Naive B cell (primary cell): ENCODE measurements at regions not wholly inside any gene's neighbourhood (a gene's known extent, or its start where the extent isn't known, plus 50 kb on each side); places are given as distances from the start of the nearest gene placed in this dataset.
A peak's percentile ranks its signal among the peaks of the same experiment; 100 is the strongest.

ENCODE experiments used
- ATAC-seq, 2 donors: fragments of 150-1000 bp; cut with Tn5 transposase; 2 replicates each; pipeline ENCODE4 v1.10.0; 2021; ENCODE audit warnings: low read depth in 2 of 2, mild to moderate bottlenecking in 2 of 2, moderate library complexity in 2 of 2
- DNase-seq: peaks from one replicate; pipeline ENCODE4 v3.0.0; 2022
- H3K27ac Mint-ChIP-seq, 6 donors: one replicate each; pipeline ENCODE4 v1.8.0; 2020 to 2022; ENCODE audit warnings: mild to moderate bottlenecking in 6 of 6, mixed read lengths in 6 of 6, moderate library complexity in 5 of 6, inconsistent platforms in 2 of 6
- H3K27me3 Mint-ChIP-seq, 3 donors: one replicate each; pipeline ENCODE4 v1.8.0; 2021 to 2022; ENCODE audit warnings: mixed read lengths in 3 of 3, mild to moderate bottlenecking in 1 of 3
- H3K36me3 Mint-ChIP-seq, 2 donors: one replicate each; pipeline ENCODE4 v1.8.0; 2020 to 2022; ENCODE audit warnings: mixed read lengths in 2 of 2, inconsistent platforms in 1 of 2, mild to moderate bottlenecking in 1 of 2
- H3K4me1 Mint-ChIP-seq, 3 donors: one replicate each; pipeline ENCODE4 v1.8.0; 2020 to 2022; ENCODE audit warnings: mixed read lengths in 3 of 3, inconsistent platforms in 1 of 3, mild to moderate bottlenecking in 1 of 3, moderate library complexity in 1 of 3
- H3K4me3 Mint-ChIP-seq, 8 donors: one replicate each; pipeline ENCODE4 v1.8.0; 2020 to 2022; ENCODE audit warnings: mild to moderate bottlenecking in 8 of 8, mixed read lengths in 8 of 8, moderate library complexity in 8 of 8, inconsistent platforms in 2 of 8
- H3K9me3 Mint-ChIP-seq, 7 donors: one replicate each; pipeline ENCODE4 v1.8.0; 2020 to 2022; ENCODE audit warnings: mixed read lengths in 7 of 7, mild to moderate bottlenecking in 5 of 7, inconsistent platforms in 2 of 7, moderate library complexity in 1 of 7

GRCh38 chr2:136062066-136062837 is 55.7 kb downstream of the CXCR4 start:
- DNase-seq (no peak), ATAC-seq (no peak)
- H3K27me3 Mint-ChIP-seq, result peaks cover 0 to 13% (median 0%) of the 10 kb centered on the region in 3 donors
- H3K27ac Mint-ChIP-seq, result peak overlapping the region in 3 of 6 donors; percentile 16 to 72 (median 39)
- H3K36me3 Mint-ChIP-seq, result peaks cover 0 to 9% of the 10 kb centered on the region in 2 donors
- no peak overlapping the region for H3K4me3 Mint-ChIP-seq
- H3K4me1 Mint-ChIP-seq, result peaks cover 31 to 44% (median 37%) of the 10 kb centered on the region in 3 donors
- H3K9me3 Mint-ChIP-seq, result peaks cover 0 to 8% (median 2%) of the 10 kb centered on the region in 7 donors

- peak overlapping the region in 1 of 6 donors; percentile 9 for H3K27ac Mint-ChIP-seq
- H3K9me3 Mint-ChIP-seq, result peaks cover 0 to 8% (median 2%) of the 10 kb centered on the region in 7 donors
- H3K4me3 Mint-ChIP-seq, result no peak overlapping the region
- peaks cover 0 to 6% (median 0%) of the 10 kb centered on the region in 3 donors for H3K27me3 Mint-ChIP-seq
- ATAC-seq (no peak), DNase-seq (no peak)
- H3K4me1 Mint-ChIP-seq, result peaks cover 49 to 61% (median 49%) of the 10 kb centered on the region in 3 donors
- H3K36me3 Mint-ChIP-seq, result peaks cover 0 to 9% of the 10 kb centered on the region in 2 donors
Measured at GRCh38 chr2:136060416-136060815, 57.5 kb downstream of the CXCR4 start.

- peaks cover 0 to 9% of the 10 kb centered on the region in 2 donors for H3K36me3 Mint-ChIP-seq
- peak overlapping the region in 2 of 8 donors; percentile 46 to 58 for H3K4me3 Mint-ChIP-seq
Measured at GRCh38 chr2:136059036-136059472, 58.9 kb downstream of the CXCR4 start.

GRCh38 chr2:136058262-136058661 is 59.7 kb downstream of the CXCR4 start:
- Mint-ChIP-seq H3K4me1 (peaks cover 49 to 62% (median 49%) of the 10 kb centered on the region in 3 donors), H3K27me3 (no peaks in the 10 kb centered on the region), H3K36me3 (peaks cover 0 to 9% of the 10 kb centered on the region in 2 donors), H3K9me3 (peaks cover 0 to 8% (median 0%) of the 10 kb centered on the region in 7 donors), H3K27ac (peak overlapping the region in 1 of 6 donors; percentile 2), H3K4me3 (no peak overlapping the region)
- no peak for ATAC-seq
- DNase-seq, result no peak

More at GRCh38 chr2:136059036-136059472, 58.9 kb downstream of the CXCR4 start:
- Mint-ChIP-seq H3K27ac (peak overlapping the region in 3 of 6 donors; percentile 68 to 95 (median 69)), H3K27me3 (peaks cover 0 to 2% (median 0%) of the 10 kb centered on the region in 3 donors), H3K4me1 (peaks cover 54 to 65% (median 57%) of the 10 kb centered on the region in 3 donors), H3K9me3 (peaks cover 0 to 8% (median 2%) of the 10 kb centered on the region in 7 donors)
- ATAC-seq (peak; percentile 76 to 79), DNase-seq (no peak)

- Mint-ChIP-seq H3K27me3 (no peaks in the 10 kb centered on the region), H3K27ac (peak overlapping the region in 4 of 6 donors; percentile 12 to 76 (median 48)), H3K36me3 (peaks cover 0 to 9% of the 10 kb centered on the region in 2 donors), H3K9me3 (peaks cover 0 to 8% (median 0%) of the 10 kb centered on the region in 7 donors), H3K4me1 (peaks cover 48 to 63% (median 51%) of the 10 kb centered on the region in 3 donors), H3K4me3 (peak overlapping the region in 1 of 8 donors; percentile 16)
- DNase-seq (no peak), ATAC-seq (no peak)
Measured at GRCh38 chr2:136057802-136058140, 60.2 kb downstream of the CXCR4 start.

- ATAC-seq (peak; percentile 22 to 45), DNase-seq (no peak)
- H3K4me1 Mint-ChIP-seq, result peaks cover 49 to 64% (median 56%) of the 10 kb centered on the region in 3 donors
- peak overlapping the region; percentile 2 to 82 (median 45) for H3K27ac Mint-ChIP-seq
- peak overlapping the region in 5 of 8 donors; percentile 5 to 43 (median 16) for H3K4me3 Mint-ChIP-seq
- H3K36me3 Mint-ChIP-seq, result peaks cover 0 to 5% of the 10 kb centered on the region in 2 donors
- H3K9me3 Mint-ChIP-seq, result peaks cover 0 to 6% (median 0%) of the 10 kb centered on the region in 7 donors
- no peaks in the 10 kb centered on the region for H3K27me3 Mint-ChIP-seq
Measured at GRCh38 chr2:136057023-136057801, 60.7 kb downstream of the CXCR4 start.

GRCh38 chr2:136055929-136056688 is 61.8 kb downstream of the CXCR4 start:
- H3K4me1 Mint-ChIP-seq, result peaks cover 51 to 68% (median 63%) of the 10 kb centered on the region in 3 donors
- no peak for DNase-seq
- ATAC-seq, result no peak
- peak overlapping the region in 1 of 8 donors; percentile 2 for H3K4me3 Mint-ChIP-seq
- H3K36me3 Mint-ChIP-seq, result no peaks in the 10 kb centered on the region
- no peaks in the 10 kb centered on the region for H3K27me3 Mint-ChIP-seq
- no peak overlapping the region for H3K27ac Mint-ChIP-seq
- H3K9me3 Mint-ChIP-seq, result peaks cover 0 to 2% (median 0%) of the 10 kb centered on the region in 7 donors

- DNase-seq (no peak), ATAC-seq (no peak)
- Mint-ChIP-seq H3K4me3 (no peak overlapping the region), H3K36me3 (no peaks in the 10 kb centered on the region), H3K4me1 (peaks cover 56 to 69% (median 65%) of the 10 kb centered on the region in 3 donors), H3K9me3 (peaks cover 0 to 2% (median 0%) of the 10 kb centered on the region in 7 donors), H3K27me3 (no peaks in the 10 kb centered on the region), H3K27ac (peak overlapping the region in 2 of 6 donors; percentile 32 to 71)
Measured at GRCh38 chr2:136054856-136055255, 63.1 kb downstream of the CXCR4 start.

- DNase-seq, result no peak
- Mint-ChIP-seq H3K4me3 (no peak overlapping the region), H3K27ac (peak overlapping the region in 4 of 6 donors; percentile 3 to 48 (median 31)), H3K4me1 (peaks cover 46 to 64% (median 49%) of the 10 kb centered on the region in 3 donors), H3K9me3 (peaks cover 0 to 3% (median 0%) of the 10 kb centered on the region in 7 donors), H3K36me3 (no peaks in the 10 kb centered on the region), H3K27me3 (no peaks in the 10 kb centered on the region)
- peak; percentile 40 to 45 for ATAC-seq
Measured at GRCh38 chr2:136052369-136053362, 65.3 kb downstream of the CXCR4 start.

GRCh38 chr2:136051725-136052048 is 66.3 kb upstream of the DARS1 start:
- H3K4me1 Mint-ChIP-seq, result peaks cover 38 to 57% (median 44%) of the 10 kb centered on the region in 3 donors
- ATAC-seq, result no peak
- H3K27ac Mint-ChIP-seq, result peak overlapping the region in 4 of 6 donors; percentile 41 to 59 (median 58)
- peaks cover 0 to 2% (median 0%) of the 10 kb centered on the region in 7 donors for H3K9me3 Mint-ChIP-seq
- no peak for DNase-seq
- no peak overlapping the region for H3K4me3 Mint-ChIP-seq
- H3K27me3 Mint-ChIP-seq, result no peaks in the 10 kb centered on the region
- no peaks in the 10 kb centered on the region for H3K36me3 Mint-ChIP-seq

- ATAC-seq (peak in 1 of 2 donors; percentile 55), DNase-seq (no peak)
- peaks cover 39 to 57% (median 46%) of the 10 kb centered on the region in 3 donors for H3K4me1 Mint-ChIP-seq
- no peaks in the 10 kb centered on the region for H3K36me3 Mint-ChIP-seq
- no peak overlapping the region for H3K4me3 Mint-ChIP-seq
- no peaks in the 10 kb centered on the region for H3K27me3 Mint-ChIP-seq
- H3K27ac Mint-ChIP-seq, result peak overlapping the region in 3 of 6 donors; percentile 34 to 59 (median 41)
- peaks cover 0 to 2% (median 0%) of the 10 kb centered on the region in 7 donors for H3K9me3 Mint-ChIP-seq
Measured at GRCh38 chr2:136051001-136051724, 65.7 kb upstream of the DARS1 start.
